ENCODE measurements at regions not wholly inside any gene's neighbourhood (a gene's known extent, or its start where the extent isn't known, plus 50 kb on each side); places are given as distances from the start of the nearest gene placed in this dataset.

GRCh38 chr10:121323443-121323842 lies 274.8 kb downstream of the FGFR2 start:
- Histone ChIP-seq H3K27ac (ENCODE audit: low read depth) (no peak overlapping the region), H3K79me2 (replicated peaks; ENCODE audit: insufficient read depth) (no peaks in the 10 kb centered on the region), H3F3A (replicated peaks; ENCODE audit: low read depth) (no peaks in the 10 kb centered on the region), H3K4me3 (no peak overlapping the region), H4K20me1 (replicated peaks; ENCODE audit: insufficient read depth) (no peaks in the 10 kb centered on the region), H3K27me3 (ENCODE audit: insufficient read depth) (no peaks in the 10 kb centered on the region), H3K4me2 (no peak overlapping the region), H3K36me3 (ENCODE audit: insufficient read depth) (no peaks in the 10 kb centered on the region), H3K9me2 (ENCODE audit: insufficient read depth) (0 out of 2 replicates have a peak, but pooled peaks cover 7% of the 10 kb centered on the region), H2AFZ (no peak overlapping the region), H3K4me1 (ENCODE audit: insufficient read depth) (no peaks in the 10 kb centered on the region)
- TF ChIP-seq ETS1 (IDR thresholded peaks at IDR 0.05) (no peak), ZNF114 (CRISPR knock-in tag; IDR thresholded peaks at IDR 0.05) (no peak), REST (IDR thresholded peaks at IDR 0.05; ENCODE audit: unreplicated experiment) (no peak), CREB1 (CRISPR knock-in tag; IDR thresholded peaks at IDR 0.05; ENCODE audit: low read depth) (no peak), POLR2AphosphoS5 (IDR thresholded peaks at IDR 0.05; ENCODE audit: low read depth) (no peak), JUNB (IDR thresholded peaks at IDR 0.05; ENCODE audit: unreplicated experiment) (no peak), EZH2 (IDR thresholded peaks at IDR 0.05; ENCODE audit: low read depth, unreplicated experiment) (no peak), STAT1 (IDR thresholded peaks at IDR 0.05; ENCODE audit: unreplicated experiment) (no peak), EZH2phosphoT487 (IDR thresholded peaks at IDR 0.05; ENCODE audit: unreplicated experiment) (no peak), NANOG (IDR thresholded peaks at IDR 0.05; ENCODE audit: borderline replicate concordance) (no peak), ZNF331 (CRISPR knock-in tag; IDR thresholded peaks at IDR 0.05; ENCODE audit: low read depth) (no peak), CTCF (conservative IDR thresholded peaks at IDR 0.05; ENCODE audit: low read depth in 2 of 2) (no peak), ZNF462 (CRISPR knock-in tag; IDR thresholded peaks at IDR 0.05) (no peak)
- Mint-ChIP-seq H3K27me3 (ENCODE audit: insufficient read depth, low read depth, poor library complexity) (peaks cover 5% of the 10 kb centered on the region), H3K27ac (no peak overlapping the region), H3K4me3 (no peak overlapping the region), H3K4me1 (peaks cover 6% of the 10 kb centered on the region), H3K36me3 (ENCODE audit: low read depth) (no peaks in the 10 kb centered on the region; the same call in 2 of the 3 replicates), H3K9me3 (no peaks in the 10 kb centered on the region; the same call in 2 of the 3 replicates)
- no peak for ATAC-seq
- no peak for DNase-seq (ENCODE audit: low spot score)

Data from GM23338 (cell line).